ENCODE measurements at regions not wholly inside any gene's neighbourhood (a gene's known extent, or its start where the extent isn't known, plus 50 kb on each side); places are given as distances from the start of the nearest gene placed in this dataset.

- no peak for TF ChIP-seq TAF1 (IDR thresholded peaks at IDR 0.05; ENCODE audit: borderline replicate concordance, insufficient read depth, low read length)
- TF ChIP-seq POLR2AphosphoS5 (IDR thresholded peaks at IDR 0.05; ENCODE audit: low read depth, low read length), result no peak
- no peak for TF ChIP-seq REST (IDR thresholded peaks at IDR 0.05; ENCODE audit: insufficient read depth in 1 of 2, low read depth in 2 of 2, low read length in 2 of 2)
- TF ChIP-seq FOXP2 (optimal IDR thresholded peaks at IDR 0.05; ENCODE audit: borderline replicate concordance, extremely low read depth, extremely low read length, insufficient read depth), result no peak
- TF ChIP-seq SIN3A (IDR thresholded peaks at IDR 0.05; ENCODE audit: borderline replicate concordance, insufficient read depth, low read length), result no peak
Observed at GRCh38 chr14:85399186-85399585, 130.8 kb upstream of the FLRT2 start.

- TF ChIP-seq POLR2AphosphoS5 (IDR thresholded peaks at IDR 0.05; ENCODE audit: low read depth, low read length), result no peak
- TF ChIP-seq FOXP2 (optimal IDR thresholded peaks at IDR 0.05; ENCODE audit: borderline replicate concordance, extremely low read depth, extremely low read length, insufficient read depth), result no peak
- no peak for TF ChIP-seq SIN3A (IDR thresholded peaks at IDR 0.05; ENCODE audit: borderline replicate concordance, insufficient read depth, low read length)
Observed at GRCh38 chr14:85400678-85401077, 129.3 kb upstream of the FLRT2 start.

- TF ChIP-seq TAF1 (IDR thresholded peaks at IDR 0.05; ENCODE audit: borderline replicate concordance, insufficient read depth, low read length) (no peak), REST (IDR thresholded peaks at IDR 0.05; ENCODE audit: insufficient read depth in 1 of 2, low read depth in 2 of 2, low read length in 2 of 2) (no peak), POLR2AphosphoS5 (IDR thresholded peaks at IDR 0.05; ENCODE audit: low read depth, low read length) (no peak), SIN3A (IDR thresholded peaks at IDR 0.05; ENCODE audit: borderline replicate concordance, insufficient read depth, low read length) (no peak), FOXP2 (optimal IDR thresholded peaks at IDR 0.05; ENCODE audit: borderline replicate concordance, extremely low read depth, extremely low read length, insufficient read depth) (no peak)
Observed at GRCh38 chr14:85401384-85401783, 128.6 kb upstream of the FLRT2 start.

- no peak for TF ChIP-seq FOXP2 (optimal IDR thresholded peaks at IDR 0.05; ENCODE audit: borderline replicate concordance, extremely low read depth, extremely low read length, insufficient read depth)
Observed at GRCh38 chr14:85402569-85403162, 127.3 kb upstream of the FLRT2 start.

- TF ChIP-seq SIN3A (IDR thresholded peaks at IDR 0.05; ENCODE audit: borderline replicate concordance, insufficient read depth, low read length) (no peak), TAF1 (IDR thresholded peaks at IDR 0.05; ENCODE audit: borderline replicate concordance, insufficient read depth, low read length) (no peak), POLR2AphosphoS5 (IDR thresholded peaks at IDR 0.05; ENCODE audit: low read depth, low read length) (no peak), REST (IDR thresholded peaks at IDR 0.05; ENCODE audit: insufficient read depth in 1 of 2, low read depth in 2 of 2, low read length in 2 of 2) (no peak), FOXP2 (optimal IDR thresholded peaks at IDR 0.05; ENCODE audit: borderline replicate concordance, extremely low read depth, extremely low read length, insufficient read depth) (no peak)
Observed at GRCh38 chr14:85409481-85410210, 120.3 kb upstream of the FLRT2 start.

GRCh38 chr14:85412756-85413155 lies 117.2 kb upstream of the FLRT2 start:
- TF ChIP-seq POLR2AphosphoS5 (IDR thresholded peaks at IDR 0.05; ENCODE audit: low read depth, low read length), result no peak
- no peak for TF ChIP-seq SIN3A (IDR thresholded peaks at IDR 0.05; ENCODE audit: borderline replicate concordance, insufficient read depth, low read length)
- TF ChIP-seq REST (IDR thresholded peaks at IDR 0.05; ENCODE audit: insufficient read depth in 1 of 2, low read depth in 2 of 2, low read length in 2 of 2), result no peak
- no peak for TF ChIP-seq TAF1 (IDR thresholded peaks at IDR 0.05; ENCODE audit: borderline replicate concordance, insufficient read depth, low read length)
- TF ChIP-seq FOXP2 (optimal IDR thresholded peaks at IDR 0.05; ENCODE audit: borderline replicate concordance, extremely low read depth, extremely low read length, insufficient read depth), result no peak
